HG03442 (cell line): ENCODE measurements at regions not wholly inside any gene's neighbourhood (a gene's known extent, or its start where the extent isn't known, plus 50 kb on each side); places are given as distances from the start of the nearest gene placed in this dataset.

Experiments
- ATAC-seq: cut with Tn5 transposase; IDR thresholded peaks from one replicate; pipeline ENCODE4 v1.9.1; 2021; ENCODE audit warnings: mild to moderate bottlenecking, moderate library complexity; ENCODE audit not compliant: unreplicated experiment

- ATAC-seq: no peak
Measured at GRCh38 chr2:41791523-41791922, 256.3 kb upstream of the PKDCC start.

- no peak for ATAC-seq
Measured at GRCh38 chr2:41803361-41803760, 244.5 kb upstream of the PKDCC start.

GRCh38 chr2:41806286-41806685 lies 241.5 kb upstream of the PKDCC start:
- no peak for ATAC-seq

GRCh38 chr2:41821167-41821566 lies 226.7 kb upstream of the PKDCC start:
- no peak for ATAC-seq

- no peak for ATAC-seq
Measured at GRCh38 chr2:41826921-41827320, 220.9 kb upstream of the PKDCC start.

- no peak for ATAC-seq
Measured at GRCh38 chr2:41827354-41827971, 220.4 kb upstream of the PKDCC start.

- ATAC-seq: no peak
Measured at GRCh38 chr2:41828052-41828643, 219.7 kb upstream of the PKDCC start.

- no peak for ATAC-seq
Measured at GRCh38 chr2:41829052-41829451, 218.8 kb upstream of the PKDCC start.

- no peak for ATAC-seq
Measured at GRCh38 chr2:41830600-41830999, 217.2 kb upstream of the PKDCC start.

- ATAC-seq: no peak
Measured at GRCh38 chr2:41832218-41832617, 215.6 kb upstream of the PKDCC start.

- ATAC-seq: no peak
Measured at GRCh38 chr2:41835401-41835800, 212.4 kb upstream of the PKDCC start.

GRCh38 chr2:41836948-41837347 lies 210.9 kb upstream of the PKDCC start:
- no peak for ATAC-seq

GRCh38 chr2:41837610-41838009 lies 210.2 kb upstream of the PKDCC start:
- no peak for ATAC-seq

- ATAC-seq: peak; percentile 100
Measured at GRCh38 chr2:41840702-41841551, 206.9 kb upstream of the PKDCC start.

GRCh38 chr2:41846962-41847361 lies 200.9 kb upstream of the PKDCC start:
- ATAC-seq: no peak

GRCh38 chr2:41847744-41848441 lies 199.9 kb upstream of the PKDCC start:
- ATAC-seq: no peak

GRCh38 chr2:41851554-41851953 lies 196.3 kb upstream of the PKDCC start:
- ATAC-seq: no peak

GRCh38 chr2:41853427-41854191 lies 194.2 kb upstream of the PKDCC start:
- no peak for ATAC-seq

- ATAC-seq: no peak
Measured at GRCh38 chr2:41854227-41854626, 193.6 kb upstream of the PKDCC start.

GRCh38 chr2:41856946-41857345 lies 190.9 kb upstream of the PKDCC start:
- ATAC-seq: no peak
